HG03280 (cell line): ENCODE measurements at regions not wholly inside any gene's neighbourhood (a gene's known extent, or its start where the extent isn't known, plus 50 kb on each side); places are given as distances from the start of the nearest gene placed in this dataset.

Experiments
- ATAC-seq: cut with Tn5 transposase; IDR thresholded peaks from one replicate; pipeline ENCODE4 v1.9.1; 2021; ENCODE audit warnings: mild to moderate bottlenecking, moderate library complexity; ENCODE audit not compliant: unreplicated experiment

- ATAC-seq, result no peak
Observed at GRCh38 chr5:60018091-60018490, 124.6 kb upstream of the PDE4D start.

- ATAC-seq, result no peak
Observed at GRCh38 chr5:60014331-60014730, 120.8 kb upstream of the PDE4D start.

- ATAC-seq, result no peak
Observed at GRCh38 chr5:60010853-60011252, 117.3 kb upstream of the PDE4D start.

- ATAC-seq, result peak; percentile 55
Observed at GRCh38 chr5:60010328-60010727, 116.8 kb upstream of the PDE4D start.

- ATAC-seq, result no peak
Observed at GRCh38 chr5:60007729-60008128, 114.2 kb upstream of the PDE4D start.

- ATAC-seq, result no peak
Observed at GRCh38 chr5:59999056-59999455, 105.5 kb upstream of the PDE4D start.

- ATAC-seq, result no peak
Observed at GRCh38 chr5:59992206-59992605, 98.7 kb upstream of the PDE4D start.

GRCh38 chr5:59988396-59988795 lies 94.9 kb upstream of the PDE4D start:
- ATAC-seq, result no peak

- ATAC-seq, result no peak
Observed at GRCh38 chr5:59976342-59976741, 82.8 kb upstream of the PDE4D start.

- ATAC-seq, result no peak
Observed at GRCh38 chr5:59972043-59972442, 78.5 kb upstream of the PDE4D start.

GRCh38 chr5:59959330-59959729 lies 65.8 kb upstream of the PDE4D start:
- no peak for ATAC-seq

- ATAC-seq, result no peak
Observed at GRCh38 chr5:59956130-59956783, 62.7 kb upstream of the PDE4D start.

- no peak for ATAC-seq
Observed at GRCh38 chr5:59955241-59955640, 61.7 kb upstream of the PDE4D start.

- ATAC-seq, result no peak
Observed at GRCh38 chr5:59943452-59944113, 50.1 kb upstream of the PDE4D start.
